ENCODE measurements at regions not wholly inside any gene's neighbourhood (a gene's known extent, or its start where the extent isn't known, plus 50 kb on each side); places are given as distances from the start of the nearest gene placed in this dataset.
A peak's percentile ranks its signal among the peaks of the same experiment; 100 is the strongest.

DNA sequence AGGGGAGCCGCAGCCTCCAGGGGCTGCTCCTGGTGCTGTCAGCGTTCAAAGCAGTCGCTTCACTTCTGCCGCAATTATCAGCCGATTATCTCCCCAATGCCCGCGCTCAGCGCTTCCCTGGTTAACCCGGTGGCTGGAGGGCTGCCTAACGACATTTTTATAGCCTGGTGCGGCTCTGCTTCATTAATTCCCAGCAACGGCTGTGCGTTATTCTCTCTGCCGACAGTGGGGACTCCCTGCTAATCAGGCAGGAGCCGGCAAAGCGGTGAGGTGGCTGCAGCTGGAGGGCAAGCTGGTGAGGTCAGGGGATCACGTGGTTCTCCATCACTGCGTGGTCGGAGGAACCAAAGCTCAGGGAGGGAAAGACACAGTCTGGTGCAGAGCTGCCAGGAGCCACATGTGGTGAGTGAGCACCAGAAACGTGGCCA lies 62.9 kb downstream of the GLRX5 start:
- Histone ChIP-seq H3K27me3 (no peaks in the 10 kb centered on the region), H3K4me1 (no peaks in the 10 kb centered on the region), H3K9me3 (no peaks in the 10 kb centered on the region), H3K36me3 (no peaks in the 10 kb centered on the region), H3K4me3 (no peak overlapping the region), H3K27ac (no peak overlapping the region)
- DNase-seq: no peak
- TF ChIP-seq POLR2A (IDR thresholded peaks at IDR 0.05): no peak
- TF ChIP-seq, protein P1, sequence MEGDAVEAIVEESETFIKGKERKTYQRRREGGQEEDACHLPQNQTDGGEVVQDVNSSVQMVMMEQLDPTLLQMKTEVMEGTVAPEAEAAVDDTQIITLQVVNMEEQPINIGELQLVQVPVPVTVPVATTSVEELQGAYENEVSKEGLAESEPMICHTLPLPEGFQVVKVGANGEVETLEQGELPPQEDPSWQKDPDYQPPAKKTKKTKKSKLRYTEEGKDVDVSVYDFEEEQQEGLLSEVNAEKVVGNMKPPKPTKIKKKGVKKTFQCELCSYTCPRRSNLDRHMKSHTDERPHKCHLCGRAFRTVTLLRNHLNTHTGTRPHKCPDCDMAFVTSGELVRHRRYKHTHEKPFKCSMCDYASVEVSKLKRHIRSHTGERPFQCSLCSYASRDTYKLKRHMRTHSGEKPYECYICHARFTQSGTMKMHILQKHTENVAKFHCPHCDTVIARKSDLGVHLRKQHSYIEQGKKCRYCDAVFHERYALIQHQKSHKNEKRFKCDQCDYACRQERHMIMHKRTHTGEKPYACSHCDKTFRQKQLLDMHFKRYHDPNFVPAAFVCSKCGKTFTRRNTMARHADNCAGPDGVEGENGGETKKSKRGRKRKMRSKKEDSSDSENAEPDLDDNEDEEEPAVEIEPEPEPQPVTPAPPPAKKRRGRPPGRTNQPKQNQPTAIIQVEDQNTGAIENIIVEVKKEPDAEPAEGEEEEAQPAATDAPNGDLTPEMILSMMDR (IDR thresholded peaks at IDR 0.05): no peak

GRCh38 chr14:95601650-95602049 lies 66.8 kb downstream of the GLRX5 start:
- Histone ChIP-seq H3K4me1 (no peaks in the 10 kb centered on the region), H3K36me3 (no peaks in the 10 kb centered on the region), H3K4me3 (no peak overlapping the region), H3K9me3 (peaks cover 0 to 4% (median 0%) of the 10 kb centered on the region in 4 donors), H3K27me3 (no peaks in the 10 kb centered on the region), H3K27ac (no peak overlapping the region)
- DNase-seq: no peak
- TF ChIP-seq POLR2A (IDR thresholded peaks at IDR 0.05): no peak
- TF ChIP-seq, protein P1 (IDR thresholded peaks at IDR 0.05): no peak

DNA sequence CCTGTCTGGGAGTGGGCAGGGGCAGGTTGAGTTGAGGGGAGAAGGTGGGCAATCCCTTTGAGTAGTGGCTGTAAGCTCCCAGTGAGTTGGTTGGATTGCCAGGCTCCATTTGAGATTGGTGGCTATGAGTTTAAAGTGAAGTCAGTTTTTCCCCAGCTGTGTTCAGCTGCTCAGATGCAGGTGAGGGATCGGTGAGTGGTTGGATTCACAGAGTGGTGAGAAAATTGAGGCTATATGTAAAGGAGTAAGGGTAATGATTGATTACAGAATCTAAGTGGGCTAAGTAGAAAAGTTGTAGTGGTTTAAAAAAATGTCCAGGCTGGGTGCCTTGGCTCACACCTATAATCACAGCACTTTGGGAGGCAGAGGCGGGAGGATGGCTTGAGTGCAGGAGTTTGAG lies 68.6 kb downstream of the GLRX5 start:
- no peak overlapping the region for H3K4me3 ChIP-seq
- H3K36me3 ChIP-seq: no peaks in the 10 kb centered on the region
- no peak for DNase-seq
- H3K4me1 ChIP-seq: no peaks in the 10 kb centered on the region
- TF ChIP-seq, protein P1 (IDR thresholded peaks at IDR 0.05): no peak
- no peak for TF ChIP-seq POLR2A (IDR thresholded peaks at IDR 0.05)
- no peaks in the 10 kb centered on the region for H3K27me3 ChIP-seq
- H3K9me3 ChIP-seq: peaks cover 0 to 4% (median 0%) of the 10 kb centered on the region in 4 donors
- H3K27ac ChIP-seq: no peak overlapping the region

DNA sequence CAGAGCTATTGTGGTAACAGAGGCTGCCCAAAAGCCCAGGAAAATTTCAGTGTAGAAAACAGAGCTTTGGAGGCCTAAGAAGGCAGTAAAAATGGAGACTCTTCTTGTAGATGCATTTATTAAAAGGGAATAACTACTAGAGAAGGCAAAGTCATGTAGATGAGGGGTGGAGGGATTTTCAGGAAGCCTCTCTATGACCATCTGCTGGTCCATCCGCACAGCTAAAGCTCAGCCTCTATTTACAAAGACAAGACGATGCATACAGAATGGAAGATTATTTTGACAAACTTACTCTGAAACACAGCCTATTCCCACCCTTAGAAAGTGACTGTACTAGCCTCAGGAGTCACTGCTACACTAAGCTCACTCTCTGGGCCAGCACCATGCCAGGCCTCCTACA lies 71.4 kb downstream of the GLRX5 start:
- no peak for TF ChIP-seq POLR2A (IDR thresholded peaks at IDR 0.05)

DNA sequence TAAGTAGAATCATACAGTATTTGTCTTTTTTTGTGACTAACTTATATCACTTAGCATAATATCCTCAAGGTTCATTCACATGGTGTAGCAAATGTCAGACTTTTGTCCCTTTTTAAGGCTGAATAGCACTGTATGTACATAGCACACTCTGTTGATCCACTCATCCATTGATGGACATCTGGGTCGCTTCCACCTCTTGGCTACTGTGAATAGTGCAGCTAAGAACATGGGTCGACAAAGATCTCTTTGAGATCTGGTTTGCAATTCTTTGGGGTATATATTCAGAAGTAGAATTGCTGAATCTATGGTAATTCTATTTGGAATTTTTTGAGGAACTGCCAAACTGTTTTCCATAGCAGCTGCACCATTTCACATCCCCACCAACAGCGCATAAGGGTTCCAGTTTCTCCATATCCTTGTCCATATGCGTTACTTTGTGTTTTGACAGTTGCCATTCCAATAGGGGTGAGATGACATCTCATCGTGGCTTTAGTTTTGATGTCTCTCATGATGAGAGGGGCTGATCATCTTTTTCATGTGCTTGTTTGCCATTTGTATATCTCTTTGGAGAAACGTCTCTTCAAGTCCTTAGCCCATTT lies 73.9 kb downstream of the GLRX5 start:
- peaks cover 0 to 4% (median 0%) of the 10 kb centered on the region in 4 donors for H3K9me3 ChIP-seq
- H3K27me3 ChIP-seq: no peaks in the 10 kb centered on the region
- H3K27ac ChIP-seq: no peak overlapping the region
- no peaks in the 10 kb centered on the region for H3K36me3 ChIP-seq
- TF ChIP-seq, protein P1 (IDR thresholded peaks at IDR 0.05): no peak
- TF ChIP-seq POLR2A (IDR thresholded peaks at IDR 0.05): no peak
- no peak for DNase-seq
- no peak overlapping the region for H3K4me3 ChIP-seq
- no peaks in the 10 kb centered on the region for H3K4me1 ChIP-seq

More for the DNA sequence above, 71.4 kb downstream of the GLRX5 start:
- Histone ChIP-seq H3K9me3 (peaks cover 0 to 4% (median 0%) of the 10 kb centered on the region in 4 donors), H3K4me1 (no peaks in the 10 kb centered on the region), H3K27ac (no peak overlapping the region), H3K36me3 (no peaks in the 10 kb centered on the region), H3K27me3 (no peaks in the 10 kb centered on the region), H3K4me3 (no peak overlapping the region)
- no peak for DNase-seq

DNA sequence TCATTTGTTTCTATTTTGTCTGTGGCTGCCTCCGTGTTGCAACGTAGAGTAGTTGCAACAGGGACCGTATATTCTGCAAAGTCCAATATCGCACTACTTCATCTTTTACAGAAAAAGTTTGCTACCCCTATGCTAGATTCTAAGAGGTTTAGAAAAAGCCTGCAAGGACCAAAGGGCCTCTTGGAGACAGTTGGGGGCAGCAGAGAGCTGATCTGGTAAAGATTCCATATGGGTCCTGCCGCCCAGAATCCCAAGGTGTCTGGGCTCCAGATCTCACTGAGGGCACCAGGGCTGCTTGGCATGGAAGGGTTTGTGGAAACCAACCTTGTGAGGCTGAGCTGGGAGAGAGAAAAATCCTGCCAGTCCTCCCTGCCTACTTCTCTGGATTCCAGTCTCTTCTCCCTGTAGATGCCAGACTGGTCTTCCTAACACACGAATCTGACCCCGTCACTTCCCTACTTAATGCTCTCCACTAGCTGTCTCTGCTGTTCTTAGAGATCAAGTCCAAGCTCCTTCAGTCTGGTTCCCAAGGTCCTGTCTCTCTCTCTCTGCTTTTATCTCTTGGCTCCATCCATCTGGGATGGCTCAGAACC lies 74.6 kb downstream of the GLRX5 start:
- H3K4me3 ChIP-seq: no peak overlapping the region
- DNase-seq: peak in 1 of 3 donors; percentile 18
- no peak overlapping the region for H3K27ac ChIP-seq
- no peak for TF ChIP-seq POLR2A (IDR thresholded peaks at IDR 0.05)
- TF ChIP-seq, protein P1 (IDR thresholded peaks at IDR 0.05): peak in 2 of 6 experiments; percentile 18 to 24
- no peaks in the 10 kb centered on the region for H3K27me3 ChIP-seq
- H3K36me3 ChIP-seq: no peaks in the 10 kb centered on the region
- no peaks in the 10 kb centered on the region for H3K4me1 ChIP-seq
- no peaks in the 10 kb centered on the region for H3K9me3 ChIP-seq

All from Peyer's patch (tissue), 4 donors.